HG03378 (cell line): ENCODE measurements at regions not wholly inside any gene's neighbourhood (a gene's known extent, or its start where the extent isn't known, plus 50 kb on each side); places are given as distances from the start of the nearest gene placed in this dataset.
"Not testable (repeated sequence)": the region's sequence is repeated elsewhere in the genome, so short reads cannot be mapped to it uniquely, and the experiment has no call there.

Source experiments
- ATAC-seq: cut with Tn5 transposase; IDR thresholded peaks from one replicate; pipeline ENCODE4 v1.9.1; 2021; ENCODE audit warnings: mild to moderate bottlenecking, moderate library complexity; ENCODE audit not compliant: unreplicated experiment

- no peak for ATAC-seq
Observed at GRCh38 chr1:208681878-208682663, 437.9 kb upstream of the PLXNA2 start.

GRCh38 chr1:208682664-208683013, 438.5 kb upstream of the PLXNA2 start:
- no peak for ATAC-seq

DNA sequence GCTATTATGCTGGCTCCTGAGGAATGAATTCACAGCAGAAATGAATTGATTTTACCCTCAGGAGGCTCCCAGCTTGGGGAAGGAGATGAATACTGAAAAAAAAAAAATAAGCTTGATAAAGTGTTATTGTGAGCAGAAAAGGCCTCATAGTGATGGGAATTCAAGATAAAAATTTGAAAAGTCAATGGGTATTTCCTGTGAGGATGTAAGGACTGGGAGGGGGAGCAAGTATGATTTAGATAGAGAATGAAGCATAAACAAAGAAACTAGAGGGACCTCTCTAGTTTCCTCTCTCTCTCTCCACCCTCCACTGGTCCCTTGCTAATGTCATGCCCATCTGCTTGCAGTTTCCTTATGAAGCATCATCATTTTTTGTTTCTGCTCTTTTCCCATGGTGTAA, 439.0 kb upstream of the PLXNA2 start:
- ATAC-seq, result no peak

DNA sequence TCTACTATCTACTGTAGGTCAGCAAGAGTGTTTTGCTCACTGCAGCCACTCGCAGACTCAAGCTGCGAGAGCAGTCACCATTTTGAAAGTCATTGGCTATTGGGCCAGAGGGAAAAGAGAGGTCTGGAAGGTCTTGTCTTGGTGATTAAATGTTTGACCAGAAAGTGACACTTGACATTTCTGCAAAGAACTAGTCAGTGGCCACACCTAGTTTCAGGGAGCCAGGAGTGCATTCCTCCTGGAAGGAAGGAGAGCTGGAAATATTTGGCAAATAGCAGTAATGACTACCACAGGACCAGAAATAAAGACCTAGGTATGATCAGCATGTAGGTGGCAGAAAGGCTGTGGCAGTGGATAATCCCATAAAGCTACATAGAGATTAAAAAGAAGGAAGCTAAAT, 440.0 kb upstream of the PLXNA2 start:
- ATAC-seq, result no peak

- ATAC-seq, result no peak
Observed at GRCh38 chr1:208686592-208686991, 442.4 kb upstream of the PLXNA2 start.

GRCh38 chr1:208688656-208689315, 444.6 kb upstream of the PLXNA2 start:
- no peak for ATAC-seq

DNA sequence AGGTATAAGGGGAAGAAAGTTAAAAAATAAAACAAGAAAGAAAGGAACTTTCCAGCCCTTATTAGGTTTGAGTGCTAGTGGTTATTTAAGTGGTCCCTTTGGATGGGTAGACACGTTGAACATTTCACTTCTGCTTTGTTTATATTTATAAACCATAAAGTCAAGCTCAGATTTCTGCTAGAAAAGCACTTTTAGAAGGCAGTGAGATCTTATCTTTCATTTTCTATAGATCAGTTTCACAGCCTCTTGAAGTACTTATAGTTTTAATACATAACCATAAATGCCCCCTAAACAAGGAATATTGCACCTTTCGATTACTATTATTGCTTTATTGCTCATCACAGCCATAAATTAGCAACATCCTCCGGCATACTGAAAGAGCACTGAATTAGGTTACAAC, 446.8 kb upstream of the PLXNA2 start:
- no peak for ATAC-seq

DNA sequence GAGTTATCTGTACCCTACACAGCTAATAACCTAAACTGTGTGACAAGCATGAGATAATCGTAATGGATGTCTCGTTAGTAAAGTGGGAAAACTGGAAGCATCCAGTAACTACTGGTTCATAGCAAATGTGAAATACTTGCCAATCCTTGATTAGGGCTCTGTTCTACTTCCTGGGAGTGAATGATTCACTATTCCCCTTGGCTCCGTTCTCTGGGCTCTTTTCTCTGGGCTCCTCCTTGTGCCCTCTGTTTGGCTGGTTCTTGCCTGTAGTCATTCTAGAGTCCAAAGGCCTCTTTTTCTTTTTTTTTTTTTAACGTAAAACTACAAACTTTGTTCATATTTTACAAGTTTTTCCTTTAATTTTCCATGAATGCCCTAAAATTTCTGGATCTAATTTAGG, 465.8 kb upstream of the PLXNA2 start:
- ATAC-seq, result no peak

- ATAC-seq, result no peak
Observed at GRCh38 chr1:208714323-208714722, 470.1 kb upstream of the PLXNA2 start.

GRCh38 chr1:208717525-208717924, 473.3 kb upstream of the PLXNA2 start:
- ATAC-seq, result no peak

DNA sequence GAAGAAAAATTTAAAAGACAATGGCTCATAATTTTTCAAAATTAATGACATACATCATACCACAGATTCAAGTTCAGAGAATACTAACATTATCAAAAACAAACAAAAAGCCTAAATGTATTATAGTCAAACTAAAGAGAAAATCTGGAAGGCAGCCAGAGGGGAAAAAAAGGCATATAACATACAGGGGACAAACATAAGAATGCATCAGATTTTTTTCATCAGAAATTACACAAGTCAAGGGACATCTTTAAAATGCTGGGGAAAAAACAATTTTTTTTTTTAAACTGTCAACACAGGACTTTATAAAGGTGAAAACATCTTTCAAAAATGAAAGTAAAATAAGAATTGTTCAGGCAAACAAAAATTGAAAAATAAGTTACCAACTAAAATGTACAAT, 478.4 kb upstream of the PLXNA2 start:
- ATAC-seq, result no peak

DNA sequence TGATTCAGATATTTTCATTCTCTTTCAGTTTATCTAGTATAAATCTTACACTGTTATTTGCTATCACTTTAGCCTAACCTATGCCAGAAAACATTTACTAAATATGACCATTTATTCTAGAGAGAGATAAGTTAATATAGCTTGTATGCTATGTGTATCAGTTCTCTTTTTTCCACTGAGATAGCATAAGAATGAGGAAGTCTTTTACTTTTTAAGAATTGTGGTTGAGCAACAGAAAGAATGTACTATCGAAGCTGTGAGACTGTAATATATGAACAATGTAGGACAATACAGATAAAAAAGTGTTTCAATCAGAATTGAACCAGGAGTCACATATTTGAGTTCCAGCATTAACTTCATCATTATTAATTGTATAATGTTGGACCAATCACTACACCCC, 479.9 kb upstream of the PLXNA2 start:
- ATAC-seq, result no peak

- ATAC-seq, result no peak
Observed at GRCh38 chr1:208728815-208729214, 484.6 kb upstream of the PLXNA2 start.

DNA sequence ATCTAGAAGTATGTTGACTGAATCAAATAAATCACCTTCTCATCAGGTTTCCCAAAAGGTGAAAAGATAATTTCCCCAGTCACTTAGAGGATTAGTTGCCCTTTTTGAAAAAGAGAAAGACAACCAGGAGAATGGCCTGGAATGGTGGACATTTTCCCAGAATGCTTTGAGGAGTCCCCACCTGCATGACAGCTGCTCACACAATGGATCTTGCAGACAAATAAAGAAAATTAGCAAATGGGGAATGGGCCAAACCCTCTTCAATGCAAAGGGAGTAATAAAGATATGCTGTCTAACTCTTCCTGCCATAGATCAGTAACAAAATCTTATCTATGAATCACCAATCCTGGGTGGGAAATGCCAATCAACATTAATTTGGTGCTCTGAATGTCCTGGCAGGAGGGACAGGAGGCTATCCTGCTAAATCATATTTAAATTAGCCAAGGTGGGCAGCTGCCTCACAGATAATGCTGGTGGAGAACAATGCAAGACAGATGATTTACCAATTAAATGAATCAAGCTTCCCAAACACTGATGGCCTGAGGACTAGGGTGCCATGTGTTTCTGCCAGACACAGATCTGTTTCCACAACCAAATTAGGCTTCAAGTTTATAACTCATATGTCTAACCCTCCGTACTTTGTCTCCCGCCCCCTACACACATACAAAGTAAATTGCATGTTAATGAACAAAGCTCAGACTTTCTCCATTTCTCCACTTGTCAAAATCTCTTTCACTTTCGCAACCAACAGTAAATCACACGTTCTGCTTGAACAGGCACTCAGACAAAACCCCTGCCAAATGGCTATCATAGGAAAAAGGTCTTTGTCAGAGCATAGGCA, 488.0 kb upstream of the PLXNA2 start:
- peak; percentile 93 for ATAC-seq

GRCh38 chr1:208737161-208737560, 493.0 kb upstream of the PLXNA2 start:
- no peak for ATAC-seq

DNA sequence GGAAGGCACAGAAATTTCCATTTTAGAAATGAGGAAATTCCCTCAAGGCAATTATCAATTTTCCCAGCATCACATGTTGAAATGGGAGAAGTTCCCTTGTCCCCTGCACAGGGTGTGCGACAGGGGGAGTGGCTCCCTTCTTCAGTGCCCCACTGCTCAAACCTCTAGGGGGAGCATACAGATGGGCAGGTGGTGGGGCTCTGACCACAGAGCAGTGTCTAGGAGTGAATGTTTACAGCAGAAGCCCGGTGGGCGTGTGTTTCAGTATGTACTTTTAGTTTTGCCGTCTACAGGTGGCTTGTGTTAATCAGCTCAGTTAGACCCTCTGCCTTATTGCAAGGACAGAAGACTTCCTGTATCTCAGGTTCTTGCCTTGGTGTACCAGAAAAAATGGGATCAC, 493.7 kb upstream of the PLXNA2 start:
- ATAC-seq, result peak; percentile 64

GRCh38 chr1:208739636-208740035, 495.5 kb upstream of the PLXNA2 start:
- ATAC-seq, result not testable (repeated sequence)

DNA sequence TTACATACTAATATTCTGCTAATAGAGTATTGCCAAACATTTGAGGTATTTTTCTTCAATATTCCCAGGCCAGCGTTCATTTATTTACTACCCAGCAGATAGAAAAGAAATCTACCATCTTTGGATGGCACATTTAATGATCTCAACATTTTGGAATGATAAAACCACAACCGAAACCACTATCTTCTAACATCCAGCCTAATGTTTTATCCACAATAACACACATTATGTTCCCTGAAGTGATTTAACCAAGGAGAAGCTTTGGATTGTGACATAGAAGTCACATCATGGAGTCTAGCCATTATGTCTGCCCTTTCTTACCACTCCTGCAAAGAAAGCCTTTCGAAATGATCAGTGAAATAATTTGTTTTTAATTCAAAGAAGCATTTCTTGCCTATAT, 497.1 kb upstream of the PLXNA2 start:
- no peak for ATAC-seq

DNA sequence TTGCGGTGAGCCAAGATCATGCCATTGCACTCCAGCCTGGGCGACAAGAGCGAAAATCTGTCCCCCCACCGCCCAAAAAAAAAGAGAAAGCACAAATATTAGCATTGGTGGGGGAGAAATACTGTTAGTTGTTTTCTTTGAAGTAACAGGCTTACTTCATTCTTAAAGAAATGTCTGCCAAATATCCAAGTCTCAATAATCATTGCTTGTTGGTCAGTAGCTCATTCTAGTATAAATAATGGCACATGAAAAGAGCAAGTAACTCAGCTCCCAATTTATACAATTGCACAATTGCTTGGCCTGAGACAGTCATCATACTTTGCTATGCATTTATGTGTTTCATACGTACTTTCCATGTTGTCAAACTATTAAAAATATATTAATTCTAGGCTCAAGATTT, 499.2 kb upstream of the PLXNA2 start:
- no peak for ATAC-seq

DNA sequence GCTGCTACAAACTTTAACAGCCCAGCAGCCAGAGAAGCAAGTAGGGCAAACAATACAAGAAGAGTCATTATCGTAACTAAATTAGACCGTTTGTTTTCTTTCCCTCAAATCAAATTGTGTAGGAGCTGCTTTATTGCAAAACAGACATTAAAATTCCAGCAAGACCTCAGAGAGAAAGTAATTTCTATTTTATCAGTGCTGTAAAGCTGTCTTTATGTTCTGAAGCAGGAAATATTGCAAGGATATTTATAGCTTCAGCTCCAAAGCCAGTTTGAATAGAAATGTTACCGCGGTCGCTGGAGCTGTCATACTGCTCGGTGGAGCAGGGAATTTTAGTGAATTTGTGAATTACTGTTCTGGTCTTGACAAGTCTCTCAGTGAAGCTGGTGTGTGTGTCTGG, 503.8 kb upstream of the PLXNA2 start:
- no peak for ATAC-seq

- ATAC-seq, result no peak
Observed at GRCh38 chr1:208748387-208749165, 504.4 kb upstream of the PLXNA2 start.
